Panc1 (cell line): ENCODE measurements at regions not wholly inside any gene's neighbourhood (a gene's known extent, or its start where the extent isn't known, plus 50 kb on each side); places are given as distances from the start of the nearest gene placed in this dataset.

Experiments used
- POLR2AphosphoS5 ChIP-seq: IDR thresholded peaks from 2 replicates; pipeline ENCODE4 v1.6.1; 2012; ENCODE audit warnings: mild to moderate bottlenecking, low read depth, low read length, moderate library complexity
- TCF7L2 ChIP-seq: IDR thresholded peaks from 2 replicates; pipeline ENCODE4 v1.6.1; 2011; ENCODE audit warnings: mild to moderate bottlenecking, low read depth, low read length, inconsistent platforms
- TF ChIP-seq, protein P1 (sequence below): fragments of 450-650 bp; IDR thresholded peaks from 2 replicates; pipeline ENCODE4 v1.5.1; 2017; ENCODE audit warnings: mild to moderate bottlenecking
- TF ChIP-seq, protein P2 (sequence below), 2 experiments: IDR thresholded peaks; 2 replicates each; pipeline ENCODE4 v1.6.1; 2011 to 2012; ENCODE audit warnings: low read depth in 2 of 2, control low read depth in 1 of 2, low read length in 1 of 2, mild to moderate bottlenecking in 1 of 2, moderate library complexity in 1 of 2; ENCODE audit not compliant: insufficient read depth in 1 of 2

DNA sequence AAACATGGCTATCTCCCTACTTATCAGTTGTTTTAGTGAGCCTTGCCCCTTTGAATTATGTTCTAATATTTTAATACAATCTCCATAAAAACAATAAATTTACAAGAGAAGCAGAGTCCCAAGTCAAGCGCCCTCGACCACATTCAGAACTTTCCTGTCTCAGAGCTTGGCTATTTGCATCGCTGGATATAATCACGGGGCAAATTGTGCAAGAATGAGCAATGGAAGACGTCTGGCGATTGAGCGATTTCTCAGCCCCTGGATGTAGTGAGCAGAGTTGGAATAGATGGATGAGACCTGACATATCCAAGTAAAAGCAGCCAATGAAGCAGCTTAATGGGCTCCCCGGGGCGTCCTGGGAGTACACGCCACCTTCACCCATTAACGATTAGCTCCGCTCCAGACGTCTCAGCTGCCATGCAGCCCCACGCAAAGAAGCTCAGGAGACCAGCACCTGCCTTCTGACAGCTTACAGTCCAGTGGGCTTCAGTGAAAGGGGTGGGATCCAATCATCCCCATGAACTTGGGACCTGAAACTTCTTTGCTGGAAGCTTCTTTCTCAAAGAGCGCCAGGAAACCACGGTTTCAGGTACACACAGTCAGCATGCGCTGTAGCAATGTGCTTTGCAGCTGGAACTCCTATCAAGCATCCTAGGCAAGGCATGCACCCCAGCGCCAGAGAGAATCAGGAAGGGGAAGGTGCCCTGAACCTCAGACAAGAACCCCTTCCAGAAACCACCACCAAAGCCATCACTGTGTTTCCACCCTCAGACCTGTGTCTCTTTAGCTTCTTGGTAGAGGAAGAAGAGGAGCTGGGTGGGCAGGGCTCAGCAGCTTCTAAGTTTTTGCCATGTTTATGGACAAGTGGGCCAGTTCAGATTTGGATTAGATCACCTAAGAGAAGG is 92.0 kb upstream of the IRX4 start:
- TF ChIP-seq, protein P1, sequence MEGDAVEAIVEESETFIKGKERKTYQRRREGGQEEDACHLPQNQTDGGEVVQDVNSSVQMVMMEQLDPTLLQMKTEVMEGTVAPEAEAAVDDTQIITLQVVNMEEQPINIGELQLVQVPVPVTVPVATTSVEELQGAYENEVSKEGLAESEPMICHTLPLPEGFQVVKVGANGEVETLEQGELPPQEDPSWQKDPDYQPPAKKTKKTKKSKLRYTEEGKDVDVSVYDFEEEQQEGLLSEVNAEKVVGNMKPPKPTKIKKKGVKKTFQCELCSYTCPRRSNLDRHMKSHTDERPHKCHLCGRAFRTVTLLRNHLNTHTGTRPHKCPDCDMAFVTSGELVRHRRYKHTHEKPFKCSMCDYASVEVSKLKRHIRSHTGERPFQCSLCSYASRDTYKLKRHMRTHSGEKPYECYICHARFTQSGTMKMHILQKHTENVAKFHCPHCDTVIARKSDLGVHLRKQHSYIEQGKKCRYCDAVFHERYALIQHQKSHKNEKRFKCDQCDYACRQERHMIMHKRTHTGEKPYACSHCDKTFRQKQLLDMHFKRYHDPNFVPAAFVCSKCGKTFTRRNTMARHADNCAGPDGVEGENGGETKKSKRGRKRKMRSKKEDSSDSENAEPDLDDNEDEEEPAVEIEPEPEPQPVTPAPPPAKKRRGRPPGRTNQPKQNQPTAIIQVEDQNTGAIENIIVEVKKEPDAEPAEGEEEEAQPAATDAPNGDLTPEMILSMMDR, result no peak
- no peak for TF ChIP-seq TCF7L2
- TF ChIP-seq, protein P2, sequence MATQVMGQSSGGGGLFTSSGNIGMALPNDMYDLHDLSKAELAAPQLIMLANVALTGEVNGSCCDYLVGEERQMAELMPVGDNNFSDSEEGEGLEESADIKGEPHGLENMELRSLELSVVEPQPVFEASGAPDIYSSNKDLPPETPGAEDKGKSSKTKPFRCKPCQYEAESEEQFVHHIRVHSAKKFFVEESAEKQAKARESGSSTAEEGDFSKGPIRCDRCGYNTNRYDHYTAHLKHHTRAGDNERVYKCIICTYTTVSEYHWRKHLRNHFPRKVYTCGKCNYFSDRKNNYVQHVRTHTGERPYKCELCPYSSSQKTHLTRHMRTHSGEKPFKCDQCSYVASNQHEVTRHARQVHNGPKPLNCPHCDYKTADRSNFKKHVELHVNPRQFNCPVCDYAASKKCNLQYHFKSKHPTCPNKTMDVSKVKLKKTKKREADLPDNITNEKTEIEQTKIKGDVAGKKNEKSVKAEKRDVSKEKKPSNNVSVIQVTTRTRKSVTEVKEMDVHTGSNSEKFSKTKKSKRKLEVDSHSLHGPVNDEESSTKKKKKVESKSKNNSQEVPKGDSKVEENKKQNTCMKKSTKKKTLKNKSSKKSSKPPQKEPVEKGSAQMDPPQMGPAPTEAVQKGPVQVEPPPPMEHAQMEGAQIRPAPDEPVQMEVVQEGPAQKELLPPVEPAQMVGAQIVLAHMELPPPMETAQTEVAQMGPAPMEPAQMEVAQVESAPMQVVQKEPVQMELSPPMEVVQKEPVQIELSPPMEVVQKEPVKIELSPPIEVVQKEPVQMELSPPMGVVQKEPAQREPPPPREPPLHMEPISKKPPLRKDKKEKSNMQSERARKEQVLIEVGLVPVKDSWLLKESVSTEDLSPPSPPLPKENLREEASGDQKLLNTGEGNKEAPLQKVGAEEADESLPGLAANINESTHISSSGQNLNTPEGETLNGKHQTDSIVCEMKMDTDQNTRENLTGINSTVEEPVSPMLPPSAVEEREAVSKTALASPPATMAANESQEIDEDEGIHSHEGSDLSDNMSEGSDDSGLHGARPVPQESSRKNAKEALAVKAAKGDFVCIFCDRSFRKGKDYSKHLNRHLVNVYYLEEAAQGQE (IDR thresholded peaks at IDR 0.05; ENCODE audit: insufficient read depth in 1 of 2, low read depth in 2 of 2, low read length in 1 of 2), result no peak
- no peak for TF ChIP-seq POLR2AphosphoS5
